Naive thymus-derived CD4-positive, alpha-beta T cell (primary cell): ENCODE measurements at regions not wholly inside any gene's neighbourhood (a gene's known extent, or its start where the extent isn't known, plus 50 kb on each side); places are given as distances from the start of the nearest gene placed in this dataset.

Experiments used
- ATAC-seq: fragments of 150-1000 bp; cut with Tn5 transposase; 2 replicates; pipeline ENCODE4 v1.10.0; 2021; ENCODE audit warnings: mild to moderate bottlenecking, moderate library complexity
- CTCF ChIA-PET: fragments of 350-600 bp; sonication (Branson Sonifier 250); formaldehyde crosslinking; loops from one replicate; lab custom pipeline; 2021; ENCODE audit warnings: antibody characterized with exemption; lab: Charles Lee
- POLR2A ChIA-PET: fragments of 350-600 bp; sonication (Branson Sonifier 250); formaldehyde crosslinking; loops from one replicate; lab custom pipeline; 2021; ENCODE audit warnings: antibody characterized with exemption, inconsistent platforms; lab: Charles Lee
- DNase-seq, 9 donors: peaks; one replicate each; pipeline versions ENCODE4 v3.0.0 to v3.0.0-alpha.2; 2020 to 2022; ENCODE audit warnings: mixed read lengths in 1 of 9
- H3K27ac ChIP-seq: one replicate; pipeline ENCODE4 v1.7.0; 2013; ENCODE audit warnings: mild to moderate bottlenecking, low read depth, low read length, moderate library complexity
- H3K27me3 ChIP-seq, 2 donors: one replicate each; pipeline ENCODE4 v1.7.0; 2013; ENCODE audit warnings: low read length in 2 of 2, mild to moderate bottlenecking in 2 of 2, moderate library complexity in 2 of 2; ENCODE audit not compliant: control insufficient read depth in 2 of 2, insufficient read depth in 2 of 2
- H3K36me3 ChIP-seq, 3 experiments: 1 replicate in 2 of 3; 2 replicates in 1 of 3; pipeline ENCODE4 v1.7.0; 2013; ENCODE audit warnings: low read length in 3 of 3, mild to moderate bottlenecking in 3 of 3, moderate library complexity in 1 of 3; ENCODE audit not compliant: insufficient read depth in 3 of 3, control insufficient read depth in 2 of 3
- H3K4me1 ChIP-seq, 2 donors: one replicate each; pipeline ENCODE4 v1.7.0; 2013; ENCODE audit warnings: low read length in 2 of 2, mild to moderate bottlenecking in 2 of 2, moderate library complexity in 1 of 2; ENCODE audit not compliant: control insufficient read depth in 2 of 2, insufficient read depth in 2 of 2
- H3K4me3 ChIP-seq: 2 replicates; pipeline ENCODE4 v1.7.0; 2013; ENCODE audit warnings: mild to moderate bottlenecking, low read length
- H3K9me3 ChIP-seq, 3 experiments: 1 replicate in 2 of 3; 2 replicates in 1 of 3; pipeline ENCODE4 v1.7.0; 2013; ENCODE audit warnings: low read length in 3 of 3; ENCODE audit not compliant: control insufficient read depth in 2 of 3
- H3K27ac Mint-ChIP-seq, 9 donors: one replicate each; pipeline ENCODE4 v1.8.0; 2020 to 2022; ENCODE audit warnings: mixed read lengths in 9 of 9, mild to moderate bottlenecking in 8 of 9, moderate library complexity in 5 of 9, inconsistent platforms in 2 of 9
- H3K27me3 Mint-ChIP-seq, 5 donors: one replicate each; pipeline ENCODE4 v1.8.0; 2021 to 2022; ENCODE audit warnings: mixed read lengths in 5 of 5, mild to moderate bottlenecking in 1 of 5
- H3K36me3 Mint-ChIP-seq, 5 donors: one replicate each; pipeline ENCODE4 v1.8.0; 2020 to 2022; ENCODE audit warnings: mixed read lengths in 5 of 5, mild to moderate bottlenecking in 3 of 5, inconsistent platforms in 1 of 5
- H3K4me1 Mint-ChIP-seq, 7 donors: one replicate each; pipeline ENCODE4 v1.8.0; 2020 to 2022; ENCODE audit warnings: mixed read lengths in 7 of 7, mild to moderate bottlenecking in 3 of 7, inconsistent platforms in 1 of 7
- H3K4me3 Mint-ChIP-seq, 10 donors: one replicate each; pipeline ENCODE4 v1.8.0; 2020 to 2022; ENCODE audit warnings: mild to moderate bottlenecking in 10 of 10, mixed read lengths in 10 of 10, moderate library complexity in 6 of 10, inconsistent platforms in 2 of 10
- H3K9me3 Mint-ChIP-seq, 11 donors: one replicate each; pipeline ENCODE4 v1.8.0; 2020 to 2022; ENCODE audit warnings: mixed read lengths in 11 of 11, mild to moderate bottlenecking in 4 of 11, inconsistent platforms in 1 of 11, moderate library complexity in 1 of 11
- intact Hi-C, 2 donors: fragments of 100-400 bp; cut with micrococcal nuclease; formaldehyde crosslinking; loops; one replicate each; pipeline ENCODE4 v1.15.1; 2023

DNA sequence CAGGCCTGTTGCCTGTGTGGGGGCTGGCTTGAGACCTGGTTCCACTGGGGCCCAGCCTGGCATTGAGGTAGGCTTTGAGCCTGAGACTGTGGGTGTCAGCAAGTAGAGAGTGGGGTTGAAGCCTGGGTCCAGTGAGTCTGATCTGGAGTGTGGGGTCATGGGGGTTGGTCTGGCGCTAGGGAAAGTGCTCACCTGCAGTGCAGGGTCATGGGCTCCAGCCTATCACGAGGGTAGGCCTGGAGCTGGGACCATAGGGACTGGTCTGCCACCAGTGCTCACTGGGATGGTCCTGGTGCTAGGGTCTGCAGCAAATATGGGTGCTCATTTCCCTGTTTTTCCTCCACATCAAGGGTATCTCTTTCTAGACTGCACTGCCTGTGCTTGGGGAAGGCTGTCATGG is 95.4 kb upstream of the KLF14 start:
- H3K36me3 ChIP-seq = no peaks in the 10 kb centered on the region
- no peak for ATAC-seq
- peaks cover 0 to 46% (median 25%) of the 10 kb centered on the region in 11 donors for H3K9me3 Mint-ChIP-seq
- no peak for DNase-seq
- no peaks in the 10 kb centered on the region for H3K27me3 ChIP-seq
- intact Hi-C loops = no loop called here
- H3K9me3 ChIP-seq = no peaks in the 10 kb centered on the region
- ChIA-PET CTCF (no interaction called here), POLR2A (no interaction called here)
- H3K4me3 Mint-ChIP-seq = no peak overlapping the region
- H3K4me3 ChIP-seq = no peak overlapping the region
- no peaks in the 10 kb centered on the region for H3K4me1 ChIP-seq
- H3K36me3 Mint-ChIP-seq = peaks cover 4 to 14% (median 8%) of the 10 kb centered on the region in 5 donors
- H3K27me3 Mint-ChIP-seq = peaks cover 0 to 10% (median 4%) of the 10 kb centered on the region in 5 donors
- peaks cover 0 to 6% (median 0%) of the 10 kb centered on the region in 7 donors for H3K4me1 Mint-ChIP-seq
- no peak overlapping the region for H3K27ac ChIP-seq
- no peak overlapping the region for H3K27ac Mint-ChIP-seq

GRCh38 chr7:130831322-130831721 is 97.3 kb upstream of the KLF14 start:
- Mint-ChIP-seq H3K4me1 (peaks cover 0 to 6% (median 0%) of the 10 kb centered on the region in 7 donors), H3K27me3 (peaks cover 3 to 22% (median 9%) of the 10 kb centered on the region in 5 donors), H3K4me3 (no peak overlapping the region), H3K27ac (peak overlapping the region in 1 of 9 donors; percentile 42), H3K36me3 (peaks cover 0 to 8% (median 6%) of the 10 kb centered on the region in 5 donors), H3K9me3 (peaks cover 0 to 30% (median 15%) of the 10 kb centered on the region in 11 donors)
- Histone ChIP-seq H3K4me1 (no peaks in the 10 kb centered on the region), H3K36me3 (no peaks in the 10 kb centered on the region), H3K4me3 (no peak overlapping the region), H3K27me3 (no peaks in the 10 kb centered on the region), H3K9me3 (no peaks in the 10 kb centered on the region), H3K27ac (no peak overlapping the region)
- ChIA-PET CTCF (interaction anchor here (0.7 to 1.8 kb wide), 5 partner anchors 173 to 762 kb away, joined by 3 to 6 read pairs (median 4); no protein-coding TSS in a partner anchor), POLR2A (interaction anchor here (0.5 kb wide), 1 partner anchor 80 kb away, joined by 3 read pairs; no protein-coding TSS in a partner anchor)
- ATAC-seq (no peak), DNase-seq (no peak)
- intact Hi-C loops = loop anchor here in 1 of 2 donors (10.0 kb wide), 1 partner anchor 1007 kb away; no protein-coding TSS in a partner anchor

DNA sequence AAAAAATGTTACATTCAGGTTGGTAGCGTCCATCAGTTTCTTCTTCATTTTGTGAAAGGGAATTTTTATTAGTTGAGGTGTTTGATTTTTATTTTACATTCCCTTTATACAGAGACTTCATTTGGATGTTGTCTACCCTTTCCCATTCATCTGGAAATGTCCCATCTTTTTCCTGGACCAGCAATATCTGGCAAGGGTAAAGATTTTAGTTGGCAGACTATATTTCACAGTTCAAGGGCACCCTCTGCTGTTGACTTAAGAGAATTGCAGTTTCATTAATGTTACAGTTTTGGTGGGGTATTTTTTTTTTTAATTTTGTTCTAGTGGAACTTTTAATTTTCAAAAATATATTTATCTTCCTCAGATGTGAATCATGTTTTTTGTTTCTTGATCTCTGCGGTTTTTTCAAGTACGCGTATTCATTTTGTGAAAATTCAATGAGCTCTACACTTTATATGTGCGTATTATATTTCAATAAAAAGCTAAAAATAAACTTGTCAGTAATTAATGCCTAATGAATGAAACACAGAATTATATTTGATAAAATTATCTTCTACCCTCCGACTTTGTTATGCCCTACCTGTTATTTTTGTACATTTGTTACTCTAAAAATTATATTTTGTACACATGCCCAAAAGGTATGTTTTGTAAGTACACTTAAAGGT is 97.9 kb upstream of the KLF14 start:
- peaks cover 0 to 8% (median under 1%) of the 10 kb centered on the region in 5 donors for H3K36me3 Mint-ChIP-seq
- no peaks in the 10 kb centered on the region for H3K27me3 ChIP-seq
- peaks cover 0 to 6% (median 0%) of the 10 kb centered on the region in 7 donors for H3K4me1 Mint-ChIP-seq
- H3K27me3 Mint-ChIP-seq = peaks cover 3 to 22% (median 10%) of the 10 kb centered on the region in 5 donors
- H3K27ac ChIP-seq = no peak overlapping the region
- H3K36me3 ChIP-seq = no peaks in the 10 kb centered on the region
- no peaks in the 10 kb centered on the region for H3K9me3 ChIP-seq
- H3K4me1 ChIP-seq = no peaks in the 10 kb centered on the region
- H3K4me3 Mint-ChIP-seq = no peak overlapping the region
- peak overlapping the region in 2 of 9 donors; percentile 16 to 42 for H3K27ac Mint-ChIP-seq
- POLR2A ChIA-PET = no interaction called here
- DNase-seq (peak in 5 of 9 donors; percentile 15 to 34 (median 25)), ATAC-seq (peak; percentile 46)
- CTCF ChIA-PET = interaction anchor here (0.6 to 1.8 kb wide), 10 partner anchors 70 to 1218 kb away, joined by 3 to 6 read pairs (median 3); no protein-coding TSS in a partner anchor
- intact Hi-C loops = loop anchor here (1.0 to 10.0 kb wide), 6 partner anchors 590 to 1007 kb away; no protein-coding TSS in a partner anchor
- H3K4me3 ChIP-seq = no peak overlapping the region
- peaks cover 0 to 23% (median 11%) of the 10 kb centered on the region in 11 donors for H3K9me3 Mint-ChIP-seq

GRCh38 chr7:130838738-130839137 is 104.7 kb upstream of the KLF14 start:
- Histone ChIP-seq H3K4me1 (no peaks in the 10 kb centered on the region), H3K4me3 (no peak overlapping the region), H3K36me3 (no peaks in the 10 kb centered on the region), H3K9me3 (no peaks in the 10 kb centered on the region), H3K27ac (no peak overlapping the region), H3K27me3 (no peaks in the 10 kb centered on the region)
- Mint-ChIP-seq H3K9me3 (peaks cover 0 to 1% (median 0%) of the 10 kb centered on the region in 11 donors), H3K27me3 (peaks cover 9 to 22% (median 16%) of the 10 kb centered on the region in 5 donors), H3K27ac (no peak overlapping the region), H3K4me3 (no peak overlapping the region), H3K4me1 (peaks cover 0 to 9% (median 6%) of the 10 kb centered on the region in 7 donors), H3K36me3 (peaks cover 0 to 1% (median 0%) of the 10 kb centered on the region in 5 donors)
- POLR2A ChIA-PET = interaction anchor here (0.8 kb wide), 1 partner anchor 1676 kb away, joined by 3 read pairs; no protein-coding TSS in a partner anchor
- ATAC-seq = no peak
- intact Hi-C loops = loop anchor here in 1 of 2 donors (10.0 kb wide), 1 partner anchor 1014 kb away; no protein-coding TSS in a partner anchor
- CTCF ChIA-PET = no interaction called here
- DNase-seq = no peak

GRCh38 chr7:130840599-130840998 is 106.6 kb upstream of the KLF14 start:
- Mint-ChIP-seq H3K27ac (no peak overlapping the region), H3K36me3 (peaks cover 0 to 1% (median 0%) of the 10 kb centered on the region in 5 donors), H3K9me3 (peaks cover 0 to 3% (median 0%) of the 10 kb centered on the region in 11 donors), H3K27me3 (peaks cover 11 to 30% (median 18%) of the 10 kb centered on the region in 5 donors), H3K4me1 (peaks cover 0 to 9% (median 6%) of the 10 kb centered on the region in 7 donors), H3K4me3 (no peak overlapping the region)
- no peak overlapping the region for H3K4me3 ChIP-seq
- no peaks in the 10 kb centered on the region for H3K4me1 ChIP-seq
- CTCF ChIA-PET = interaction anchor here (0.7 kb wide), 1 partner anchor 307 kb away, joined by 4 read pairs; no protein-coding TSS in a partner anchor
- ATAC-seq (no peak), DNase-seq (no peak)
- intact Hi-C loops = no loop called here
- no peak overlapping the region for H3K27ac ChIP-seq
- H3K9me3 ChIP-seq = no peaks in the 10 kb centered on the region
- no peaks in the 10 kb centered on the region for H3K36me3 ChIP-seq
- POLR2A ChIA-PET = no interaction called here
- H3K27me3 ChIP-seq = no peaks in the 10 kb centered on the region

- intact Hi-C loops = no loop called here
- Mint-ChIP-seq H3K4me1 (peaks cover 0 to 9% (median 6%) of the 10 kb centered on the region in 7 donors), H3K27ac (no peak overlapping the region), H3K4me3 (peak overlapping the region in 1 of 10 donors; percentile 17), H3K36me3 (peaks cover 0 to 1% (median 0%) of the 10 kb centered on the region in 5 donors), H3K9me3 (peaks cover 0 to 3% (median 0%) of the 10 kb centered on the region in 11 donors), H3K27me3 (peaks cover 4 to 31% (median 21%) of the 10 kb centered on the region in 5 donors)
- ATAC-seq (no peak), DNase-seq (no peak)
- ChIA-PET CTCF (no interaction called here), POLR2A (no interaction called here)
- Histone ChIP-seq H3K9me3 (no peaks in the 10 kb centered on the region), H3K4me1 (no peaks in the 10 kb centered on the region), H3K36me3 (no peaks in the 10 kb centered on the region), H3K27ac (no peak overlapping the region), H3K4me3 (no peak overlapping the region), H3K27me3 (no peaks in the 10 kb centered on the region)
Observed at GRCh38 chr7:130841416-130841815, 107.4 kb upstream of the KLF14 start.
